Stimulated activated naive CD8-positive, alpha-beta T cell treated with anti-CD3 and anti-CD28 coated beads, Interleukin-15, amount 100 ng/mL, for 72 hours (primary cell): ENCODE measurements at regions not wholly inside any gene's neighbourhood (a gene's known extent, or its start where the extent isn't known, plus 50 kb on each side); places are given as distances from the start of the nearest gene placed in this dataset.

Source experiments
- ATAC-seq: fragments of 150-1000 bp; cut with Tn5 transposase; 2 replicates; pipeline ENCODE4 v1.10.0; 2021; ENCODE audit warnings: mild to moderate bottlenecking, moderate library complexity
- DNase-seq, 2 donors: peaks; one replicate each; pipeline ENCODE4 v3.0.0; 2021 to 2022
- H3K27ac Mint-ChIP-seq, 2 donors: one replicate each; pipeline ENCODE4 v1.8.0; 2022; ENCODE audit warnings: mild to moderate bottlenecking in 2 of 2, mixed read lengths in 2 of 2, moderate library complexity in 2 of 2
- H3K27me3 Mint-ChIP-seq: one replicate; pipeline ENCODE4 v1.8.0; 2022; ENCODE audit warnings: mixed read lengths
- H3K4me1 Mint-ChIP-seq: one replicate; pipeline ENCODE4 v1.8.0; 2022; ENCODE audit warnings: mild to moderate bottlenecking, mixed read lengths
- H3K4me3 Mint-ChIP-seq, 2 donors: one replicate each; pipeline ENCODE4 v1.8.0; 2022; ENCODE audit warnings: mild to moderate bottlenecking in 2 of 2, mixed read lengths in 2 of 2, moderate library complexity in 1 of 2
- H3K9me3 Mint-ChIP-seq, 2 donors: one replicate each; pipeline ENCODE4 v1.8.0; 2022; ENCODE audit warnings: mixed read lengths in 2 of 2

DNA sequence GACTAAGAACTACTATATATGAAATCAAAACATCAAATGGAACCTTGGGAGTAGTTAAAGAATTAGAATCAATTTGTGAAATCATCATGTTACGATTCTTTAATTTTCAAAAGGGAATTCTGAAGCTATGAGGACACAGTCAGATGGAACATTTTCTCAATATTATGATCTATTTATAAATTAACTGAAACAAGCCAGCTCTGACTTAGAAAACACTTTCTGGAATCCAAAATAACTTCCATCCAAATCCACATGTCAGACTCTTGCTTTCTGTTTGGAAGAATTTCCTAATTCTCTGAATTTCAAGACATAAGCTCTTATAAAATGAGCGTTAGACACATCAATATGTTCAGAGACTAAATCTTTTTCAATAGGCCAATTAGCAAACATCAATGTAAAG is 737.7 kb upstream of the SOX9 start:
- H3K4me1 Mint-ChIP-seq = no peaks in the 10 kb centered on the region
- ATAC-seq = no peak
- no peak overlapping the region for H3K4me3 Mint-ChIP-seq
- H3K9me3 Mint-ChIP-seq = peaks cover 3 to 7% of the 10 kb centered on the region in 2 donors
- H3K27me3 Mint-ChIP-seq = no peaks in the 10 kb centered on the region
- H3K27ac Mint-ChIP-seq = no peak overlapping the region
- no peak for DNase-seq

DNA sequence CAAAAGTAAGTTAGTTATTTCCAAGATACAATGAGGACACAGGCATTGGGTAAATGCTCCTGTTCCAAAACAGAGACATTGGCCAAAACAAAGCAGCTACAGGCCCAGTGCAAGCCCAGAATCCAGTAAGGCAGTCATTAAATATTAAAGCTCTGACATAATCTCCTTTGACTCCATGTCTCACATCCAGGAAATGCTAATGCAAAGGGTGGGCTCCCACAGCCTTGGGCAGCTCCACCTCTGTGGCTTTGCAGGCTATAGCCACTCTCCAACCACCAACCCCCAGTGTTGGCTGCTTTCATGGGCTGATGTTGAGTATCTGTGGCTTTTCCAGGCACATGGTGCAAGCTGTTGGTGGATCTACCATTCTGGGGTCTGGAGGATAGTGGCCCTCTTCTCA is 733.4 kb upstream of the SOX9 start:
- DNase-seq = no peak
- H3K27me3 Mint-ChIP-seq = no peaks in the 10 kb centered on the region
- peaks cover 11 to 15% of the 10 kb centered on the region in 2 donors for H3K9me3 Mint-ChIP-seq
- no peaks in the 10 kb centered on the region for H3K4me1 Mint-ChIP-seq
- ATAC-seq = no peak
- peak overlapping the region in 1 of 2 donors; percentile 54 for H3K27ac Mint-ChIP-seq
- no peak overlapping the region for H3K4me3 Mint-ChIP-seq

DNA sequence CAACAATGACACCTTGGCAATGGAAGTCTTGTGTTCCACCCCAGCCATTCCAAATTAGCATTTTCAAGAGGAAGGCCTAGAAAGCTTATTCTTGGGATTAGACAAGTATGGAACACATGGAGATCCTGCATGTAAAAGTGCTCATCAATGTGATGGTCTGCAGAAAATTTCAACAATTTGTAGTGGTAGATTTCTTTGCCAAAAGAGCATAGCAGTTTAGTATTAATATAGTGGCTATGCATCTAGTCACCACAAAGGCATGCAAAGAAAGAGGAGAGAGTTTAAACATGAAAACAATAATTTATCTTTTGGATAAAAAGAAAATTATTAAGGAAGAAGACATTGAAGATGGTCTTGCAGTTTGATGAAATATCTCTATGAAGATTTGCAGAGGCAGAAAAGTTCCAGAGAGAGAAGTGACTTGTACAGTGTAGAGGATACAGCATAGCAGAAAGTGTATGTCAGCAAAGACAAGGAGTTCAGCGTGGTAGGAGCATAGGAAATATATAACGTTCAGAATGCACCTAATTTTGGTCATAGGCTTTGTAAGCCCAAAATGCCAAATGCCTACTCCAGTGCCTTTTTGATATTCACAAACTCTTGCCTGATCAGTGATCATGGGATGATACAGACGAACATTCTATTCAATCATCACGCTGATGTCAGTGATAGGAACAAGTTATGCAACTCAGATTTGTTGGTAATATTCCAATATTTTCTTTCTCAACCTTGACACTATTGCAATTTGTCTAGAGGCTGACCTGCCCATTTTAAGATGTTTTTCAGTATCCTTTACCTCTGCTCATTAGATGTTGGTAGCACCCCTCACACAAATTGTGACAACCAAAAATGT is 727.9 kb upstream of the SOX9 start:
- no peak overlapping the region for H3K4me3 Mint-ChIP-seq
- H3K9me3 Mint-ChIP-seq = peaks cover 15% of the 10 kb centered on the region in 2 donors
- no peaks in the 10 kb centered on the region for H3K27me3 Mint-ChIP-seq
- H3K27ac Mint-ChIP-seq = no peak overlapping the region
- no peaks in the 10 kb centered on the region for H3K4me1 Mint-ChIP-seq
- no peak for DNase-seq
- ATAC-seq = no peak

DNA sequence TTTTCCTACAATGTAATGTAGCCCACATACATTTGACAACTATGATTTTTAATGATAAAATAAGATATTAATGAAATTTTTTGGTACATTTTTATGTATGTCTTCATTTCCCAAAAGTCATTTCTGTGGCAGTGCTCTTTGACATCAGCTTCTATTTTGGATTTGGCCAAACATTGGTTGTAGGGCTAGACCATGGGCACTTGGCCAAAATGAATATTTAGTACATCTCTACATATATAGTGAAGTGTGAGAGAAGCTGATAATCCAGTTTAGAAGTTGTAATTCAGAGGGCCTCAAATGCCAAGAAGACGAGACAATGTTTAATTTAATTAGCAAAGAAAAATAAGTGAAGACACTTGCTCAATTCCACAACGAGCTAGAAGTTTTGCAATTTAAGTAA is 724.9 kb upstream of the SOX9 start:
- ATAC-seq (no peak), DNase-seq (no peak)
- peaks cover 0 to 5% of the 10 kb centered on the region in 2 donors for H3K9me3 Mint-ChIP-seq
- no peak overlapping the region for H3K27ac Mint-ChIP-seq
- H3K4me1 Mint-ChIP-seq = no peaks in the 10 kb centered on the region
- no peaks in the 10 kb centered on the region for H3K27me3 Mint-ChIP-seq
- H3K4me3 Mint-ChIP-seq = no peak overlapping the region

DNA sequence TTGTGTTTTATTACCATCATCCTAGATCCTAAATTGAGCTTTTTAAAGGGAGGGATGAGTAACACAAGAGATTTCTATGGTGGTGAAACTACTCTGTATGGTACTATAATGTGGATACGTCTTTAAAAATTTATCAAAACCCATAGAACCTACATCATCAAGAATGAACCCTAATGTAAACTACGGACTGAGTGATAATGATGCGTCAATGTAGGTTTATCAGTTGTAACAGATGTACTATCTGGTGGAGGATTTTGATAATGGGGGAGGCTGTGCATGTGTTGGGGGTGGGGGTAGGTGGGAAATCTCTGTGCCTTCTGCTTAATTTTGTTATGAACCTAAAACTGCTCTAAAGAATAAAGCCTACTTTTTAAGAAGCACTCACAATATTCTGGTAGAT is 724.1 kb upstream of the SOX9 start:
- Mint-ChIP-seq H3K27ac (no peak overlapping the region), H3K9me3 (peaks cover 0 to 5% of the 10 kb centered on the region in 2 donors), H3K27me3 (no peaks in the 10 kb centered on the region), H3K4me1 (no peaks in the 10 kb centered on the region), H3K4me3 (no peak overlapping the region)
- ATAC-seq (no peak), DNase-seq (no peak)

DNA sequence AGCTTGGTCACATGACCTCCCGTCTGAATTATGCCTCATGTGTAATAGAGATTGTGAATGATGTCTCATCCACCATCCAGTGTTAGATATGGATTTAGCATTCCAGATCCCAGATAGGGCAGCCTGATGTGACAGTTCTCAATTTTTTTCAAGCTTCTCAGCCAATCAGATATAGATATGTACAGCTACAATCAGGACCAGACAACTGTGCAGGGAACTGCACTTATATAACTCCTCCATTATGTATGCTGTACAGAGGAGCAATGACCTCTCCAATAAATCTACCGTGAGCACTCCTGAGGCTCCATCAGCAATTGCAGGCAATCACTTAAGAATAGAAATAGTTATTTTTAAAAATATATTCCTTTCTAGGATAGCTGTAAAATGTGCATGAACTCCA is 722.8 kb upstream of the SOX9 start:
- H3K9me3 Mint-ChIP-seq = peaks cover 0 to 5% of the 10 kb centered on the region in 2 donors
- no peaks in the 10 kb centered on the region for H3K4me1 Mint-ChIP-seq
- no peak overlapping the region for H3K27ac Mint-ChIP-seq
- ATAC-seq (no peak), DNase-seq (no peak)
- no peaks in the 10 kb centered on the region for H3K27me3 Mint-ChIP-seq
- no peak overlapping the region for H3K4me3 Mint-ChIP-seq

DNA sequence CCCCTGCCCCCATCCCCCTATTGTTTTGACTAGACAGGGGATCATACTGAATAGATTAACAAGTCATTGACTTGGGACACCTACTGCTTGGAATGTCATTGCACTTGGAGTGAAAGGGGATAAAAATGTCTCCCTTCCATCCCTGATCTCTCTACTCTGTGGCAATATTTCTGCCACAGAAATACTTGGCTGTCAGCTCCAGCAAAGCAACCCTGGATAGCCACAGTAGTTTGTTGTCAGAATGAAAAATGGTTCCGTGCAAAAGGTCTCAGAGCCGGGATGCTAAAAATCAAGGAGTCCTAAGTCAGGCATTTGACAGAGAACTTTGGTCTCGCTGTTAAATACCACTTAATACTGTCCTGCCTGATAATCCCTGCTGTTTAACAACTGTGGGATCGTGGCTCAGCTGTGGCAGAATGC is 722.0 kb upstream of the SOX9 start:
- no peak for DNase-seq
- H3K4me1 Mint-ChIP-seq = no peaks in the 10 kb centered on the region
- H3K27ac Mint-ChIP-seq = no peak overlapping the region
- no peaks in the 10 kb centered on the region for H3K27me3 Mint-ChIP-seq
- no peak overlapping the region for H3K4me3 Mint-ChIP-seq
- ATAC-seq = no peak
- peaks cover 0 to 5% of the 10 kb centered on the region in 2 donors for H3K9me3 Mint-ChIP-seq

DNA sequence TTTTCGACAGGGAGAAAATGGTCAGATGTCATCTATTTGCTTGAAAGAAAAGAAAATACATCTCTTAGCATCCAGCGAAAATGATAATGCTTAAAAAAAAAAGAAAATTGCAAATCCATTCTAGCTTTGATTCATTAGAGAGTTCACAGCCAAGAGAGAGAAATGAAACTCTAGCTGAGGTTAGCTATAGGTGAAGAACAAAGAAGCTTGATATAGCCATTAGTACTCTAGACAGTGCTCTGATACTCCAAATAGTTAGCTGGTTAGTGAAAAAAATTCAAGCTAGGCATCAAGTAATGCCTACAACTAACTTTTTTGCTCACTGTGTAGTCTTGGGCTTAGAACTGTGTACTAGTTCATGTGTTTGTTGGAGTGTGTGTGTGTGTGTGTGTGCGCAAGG is 721.6 kb upstream of the SOX9 start:
- DNase-seq (no peak), ATAC-seq (no peak)
- Mint-ChIP-seq H3K9me3 (peaks cover 0 to 5% of the 10 kb centered on the region in 2 donors), H3K4me1 (no peaks in the 10 kb centered on the region), H3K27me3 (no peaks in the 10 kb centered on the region), H3K27ac (no peak overlapping the region), H3K4me3 (no peak overlapping the region)

DNA sequence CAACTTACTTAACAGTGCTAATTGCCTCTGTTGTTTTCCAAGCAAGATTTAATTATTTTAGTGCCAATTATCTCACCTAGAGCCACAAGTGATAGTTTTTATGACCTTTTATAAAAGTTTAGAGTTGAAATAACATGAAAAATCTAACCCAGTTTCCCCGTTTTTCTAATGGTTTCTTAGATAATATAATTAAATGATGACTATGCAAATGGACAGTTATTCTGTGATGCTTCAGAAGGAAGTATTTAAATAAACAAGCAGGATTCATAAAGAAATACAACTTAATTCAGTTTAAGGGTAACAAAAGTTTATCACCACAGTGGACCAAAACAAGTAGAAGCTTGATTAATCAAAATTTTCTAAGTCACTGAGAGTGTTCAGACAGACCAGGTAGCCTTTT is 721.2 kb upstream of the SOX9 start:
- ATAC-seq (no peak), DNase-seq (no peak)
- Mint-ChIP-seq H3K27me3 (no peaks in the 10 kb centered on the region), H3K9me3 (peaks cover 0 to 5% of the 10 kb centered on the region in 2 donors), H3K4me3 (no peak overlapping the region), H3K4me1 (no peaks in the 10 kb centered on the region), H3K27ac (no peak overlapping the region)

DNA sequence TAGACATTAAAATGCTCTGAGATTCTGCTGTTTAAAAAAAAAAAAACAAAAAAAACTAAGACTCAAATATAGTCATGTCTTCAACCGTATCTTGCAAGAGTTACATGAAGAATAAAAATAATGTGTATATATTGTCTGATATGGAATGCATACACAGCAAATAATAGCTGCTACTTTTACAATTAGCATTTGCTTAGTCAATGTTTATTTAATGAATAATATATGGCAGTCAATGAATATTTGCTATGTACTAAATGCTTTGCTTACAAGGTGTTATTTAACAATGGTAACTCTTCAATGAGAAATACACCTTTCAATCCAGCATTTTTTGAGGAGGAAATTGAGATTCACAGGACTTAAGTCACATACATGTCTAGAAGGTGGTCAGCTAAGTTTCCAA is 718.8 kb upstream of the SOX9 start:
- H3K27ac Mint-ChIP-seq = no peak overlapping the region
- H3K9me3 Mint-ChIP-seq = no peaks in the 10 kb centered on the region
- H3K27me3 Mint-ChIP-seq = no peaks in the 10 kb centered on the region
- ATAC-seq (no peak), DNase-seq (no peak)
- H3K4me3 Mint-ChIP-seq = no peak overlapping the region
- no peaks in the 10 kb centered on the region for H3K4me1 Mint-ChIP-seq

DNA sequence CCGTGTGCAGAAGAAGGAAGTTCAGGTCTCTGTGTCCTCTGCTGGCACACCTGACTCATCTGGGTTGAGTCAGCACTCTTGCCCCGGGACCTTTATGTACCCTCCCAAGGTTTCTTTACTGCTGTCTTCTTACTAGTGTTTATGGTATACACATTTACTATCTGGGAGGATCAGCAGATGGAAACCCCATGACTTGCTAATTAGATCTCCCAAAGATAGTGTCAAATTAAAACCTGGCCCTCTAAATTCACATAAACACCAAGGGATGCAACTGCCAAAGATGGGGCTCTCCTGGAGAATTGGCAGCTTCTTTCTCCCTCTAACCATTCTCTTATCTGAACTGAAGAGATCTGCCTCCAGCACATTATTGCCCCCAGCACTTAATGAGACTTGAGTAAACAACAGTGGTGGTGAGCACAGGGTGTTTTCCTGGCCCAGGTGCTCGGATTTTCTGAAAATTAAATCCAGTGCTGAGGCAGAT is 718.1 kb upstream of the SOX9 start:
- no peak overlapping the region for H3K27ac Mint-ChIP-seq
- no peaks in the 10 kb centered on the region for H3K9me3 Mint-ChIP-seq
- H3K27me3 Mint-ChIP-seq = no peaks in the 10 kb centered on the region
- no peak overlapping the region for H3K4me3 Mint-ChIP-seq
- ATAC-seq (no peak), DNase-seq (no peak)
- H3K4me1 Mint-ChIP-seq = no peaks in the 10 kb centered on the region

DNA sequence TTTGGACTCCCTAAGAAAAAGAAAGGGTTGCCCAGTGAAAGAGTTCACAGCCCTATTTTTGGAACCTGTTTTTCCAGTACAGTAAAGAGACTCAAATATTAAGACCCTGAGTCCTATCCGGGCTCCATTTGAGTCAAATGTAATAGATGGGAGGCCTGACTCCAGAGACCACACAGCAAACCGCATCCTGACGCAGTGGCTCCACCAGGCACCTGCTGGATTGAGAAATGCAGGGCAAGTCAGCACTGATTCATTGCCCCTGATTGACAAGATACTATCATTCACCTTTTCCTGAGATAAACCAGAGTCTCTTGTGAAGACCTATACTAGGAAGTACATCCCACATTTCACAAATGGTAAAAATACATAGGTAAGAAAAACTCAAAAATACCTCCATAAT is 715.7 kb upstream of the SOX9 start:
- Mint-ChIP-seq H3K27me3 (no peaks in the 10 kb centered on the region), H3K4me3 (no peak overlapping the region), H3K9me3 (no peaks in the 10 kb centered on the region), H3K27ac (no peak overlapping the region), H3K4me1 (no peaks in the 10 kb centered on the region)
- DNase-seq = no peak
- no peak for ATAC-seq

DNA sequence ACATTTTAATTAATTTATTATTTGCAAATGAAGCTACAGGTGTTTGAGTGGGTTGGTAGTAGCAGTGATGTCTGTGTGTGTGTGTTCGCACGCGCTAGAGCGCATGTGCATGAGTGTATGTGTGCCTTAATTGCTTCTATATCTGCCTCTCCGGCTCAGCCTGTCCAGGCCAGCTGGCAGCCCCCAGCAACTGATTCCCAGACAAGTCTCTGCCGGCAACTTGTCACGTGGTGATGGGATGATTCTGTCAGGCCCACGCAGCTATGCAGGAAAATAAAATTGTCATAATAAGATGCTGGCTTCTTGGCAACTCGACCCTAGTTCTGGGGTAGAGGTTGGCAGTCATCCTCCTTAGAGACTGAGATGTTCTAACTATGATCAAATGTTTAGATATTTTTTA is 712.8 kb upstream of the SOX9 start:
- DNase-seq (no peak), ATAC-seq (no peak)
- H3K4me1 Mint-ChIP-seq = no peaks in the 10 kb centered on the region
- H3K4me3 Mint-ChIP-seq = no peak overlapping the region
- H3K27me3 Mint-ChIP-seq = no peaks in the 10 kb centered on the region
- H3K9me3 Mint-ChIP-seq = no peaks in the 10 kb centered on the region
- no peak overlapping the region for H3K27ac Mint-ChIP-seq

DNA sequence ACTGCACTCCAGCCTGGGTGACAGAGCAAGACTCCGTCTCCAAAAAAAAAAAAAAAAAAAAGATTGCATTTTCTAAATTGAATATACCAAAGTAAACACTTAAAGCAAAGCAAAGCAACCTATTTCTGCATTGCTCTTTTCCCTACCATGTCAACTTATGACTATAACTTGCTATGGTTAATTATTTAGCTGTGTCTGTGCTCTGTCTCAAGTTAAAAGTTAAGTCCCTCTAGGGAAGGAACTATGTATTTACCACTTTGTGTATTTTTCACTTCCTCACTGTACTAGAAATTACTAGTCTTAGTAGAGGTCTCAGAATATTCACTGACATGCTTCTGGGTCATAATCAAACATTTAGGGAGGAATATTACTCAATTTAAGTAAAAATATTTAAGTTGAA is 711.7 kb upstream of the SOX9 start:
- Mint-ChIP-seq H3K27ac (no peak overlapping the region), H3K4me1 (no peaks in the 10 kb centered on the region), H3K9me3 (no peaks in the 10 kb centered on the region), H3K4me3 (no peak overlapping the region), H3K27me3 (no peaks in the 10 kb centered on the region)
- no peak for ATAC-seq
- no peak for DNase-seq

DNA sequence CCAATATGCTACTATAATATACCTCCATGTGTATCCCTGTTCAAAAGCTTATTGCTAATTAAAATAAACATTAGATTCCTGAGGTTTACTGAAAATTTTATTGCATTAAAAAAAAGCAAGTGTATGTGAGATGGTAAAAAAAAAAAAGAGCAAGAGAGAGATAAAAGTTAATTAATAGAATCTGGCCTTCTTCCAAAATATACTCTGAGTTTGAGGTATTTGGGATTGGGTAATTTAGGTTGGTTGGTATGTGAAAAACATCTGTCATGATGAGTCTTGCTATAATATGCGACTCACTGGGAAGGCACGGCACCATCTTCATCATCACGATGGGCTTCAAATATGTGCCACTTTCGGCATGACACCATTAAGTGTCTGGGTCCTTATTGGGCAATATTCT is 711.1 kb upstream of the SOX9 start:
- no peaks in the 10 kb centered on the region for H3K9me3 Mint-ChIP-seq
- ATAC-seq = no peak

DNA sequence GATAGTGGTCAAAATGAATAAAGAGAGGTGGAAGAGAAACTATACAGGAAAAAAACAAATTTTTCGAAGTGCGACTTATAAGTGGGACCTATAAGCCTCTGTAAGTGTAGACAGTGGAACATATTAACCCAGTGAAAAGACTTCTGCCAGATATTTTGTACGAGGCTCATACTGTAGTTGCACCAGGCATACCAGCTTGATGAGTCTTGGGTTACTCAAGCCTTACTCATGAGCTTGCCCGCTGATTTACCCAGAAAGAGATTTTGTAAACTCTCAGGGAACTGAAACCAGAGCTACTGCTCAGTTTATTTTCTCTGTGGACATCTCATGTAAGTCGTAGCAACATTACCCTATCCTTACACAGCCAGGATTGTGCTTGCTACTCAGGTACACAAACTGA is 708.0 kb upstream of the SOX9 start:
- ATAC-seq = no peak
- no peak for DNase-seq
- Mint-ChIP-seq H3K27me3 (no peaks in the 10 kb centered on the region), H3K4me3 (no peak overlapping the region), H3K9me3 (no peaks in the 10 kb centered on the region), H3K4me1 (no peaks in the 10 kb centered on the region), H3K27ac (no peak overlapping the region)

More for the DNA sequence above, 711.1 kb upstream of the SOX9 start:
- DNase-seq = no peak
- Mint-ChIP-seq H3K4me1 (no peaks in the 10 kb centered on the region), H3K27ac (no peak overlapping the region), H3K27me3 (no peaks in the 10 kb centered on the region), H3K4me3 (no peak overlapping the region)

DNA sequence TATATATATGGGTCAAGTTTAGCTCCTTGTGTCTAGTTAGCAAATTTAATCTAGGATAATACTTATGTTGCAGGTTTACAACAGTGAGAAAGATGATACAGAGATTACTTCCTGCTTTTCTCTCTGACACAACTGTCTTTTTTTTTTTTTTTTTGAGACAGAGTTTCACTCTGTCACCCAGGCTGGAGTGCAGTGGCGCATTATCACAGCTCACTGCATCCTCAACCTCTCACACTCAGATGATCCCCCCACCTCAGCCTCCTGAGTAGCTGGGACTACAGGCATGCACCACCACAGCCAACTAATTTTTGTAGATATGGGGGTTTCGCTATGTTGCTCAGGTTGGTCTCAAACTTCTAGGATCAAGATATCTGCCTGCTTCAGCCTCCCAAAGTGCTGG is 706.9 kb upstream of the SOX9 start:
- no peak overlapping the region for H3K4me3 Mint-ChIP-seq
- no peak for ATAC-seq

More for the DNA sequence above, 706.9 kb upstream of the SOX9 start:
- H3K9me3 Mint-ChIP-seq = no peaks in the 10 kb centered on the region
- H3K27ac Mint-ChIP-seq = no peak overlapping the region
- no peaks in the 10 kb centered on the region for H3K27me3 Mint-ChIP-seq
- no peak for DNase-seq
- H3K4me1 Mint-ChIP-seq = no peaks in the 10 kb centered on the region
